Activated B cell treated with CpG ODN at 0.5 μM for 24 hours (primary cell): ENCODE measurements at regions not wholly inside any gene's neighbourhood (a gene's known extent, or its start where the extent isn't known, plus 50 kb on each side); places are given as distances from the start of the nearest gene placed in this dataset.

Experiments
- ATAC-seq: fragments of 200-7000 bp; cut with Tn5 transposase; one replicate; pipeline ENCODE4 v1.10.0; 2021; ENCODE audit warnings: low read depth, mild to moderate bottlenecking, moderate library complexity
- CTCF ChIA-PET: fragments of 350-600 bp; sonication (Branson Sonifier 250); formaldehyde crosslinking; loops from one replicate; lab custom pipeline; 2021; ENCODE audit warnings: antibody characterized with exemption; lab: Charles Lee
- POLR2A ChIA-PET: fragments of 350-600 bp; sonication (Branson Sonifier 250); formaldehyde crosslinking; loops from one replicate; lab custom pipeline; 2021; ENCODE audit warnings: antibody characterized with exemption; lab: Charles Lee
- DNase-seq: peaks from one replicate; pipeline ENCODE4 v3.0.0; 2022
- H3K27ac Mint-ChIP-seq: one replicate; pipeline ENCODE4 v1.8.0; 2020; ENCODE audit warnings: mixed read lengths
- H3K27me3 Mint-ChIP-seq: one replicate; pipeline ENCODE4 v1.8.0; 2021; ENCODE audit warnings: mixed read lengths
- H3K36me3 Mint-ChIP-seq: one replicate; pipeline ENCODE4 v1.8.0; 2021; ENCODE audit warnings: low read depth, mixed read lengths
- H3K4me1 Mint-ChIP-seq: one replicate; pipeline ENCODE4 v1.8.0; 2021; ENCODE audit warnings: mixed read lengths
- H3K4me3 Mint-ChIP-seq: one replicate; pipeline ENCODE4 v1.8.0; 2020; ENCODE audit warnings: mild to moderate bottlenecking, mixed read lengths
- H3K9me3 Mint-ChIP-seq: one replicate; pipeline ENCODE4 v1.8.0; 2020; ENCODE audit warnings: mixed read lengths
- intact Hi-C: fragments of 100-400 bp; cut with micrococcal nuclease; formaldehyde crosslinking; loops from one replicate; pipeline ENCODE4 v1.15.1; 2024
- TF ChIP-seq, protein P1 (sequence below): fragments of 200-600 bp; IDR thresholded peaks from one replicate; pipeline ENCODE4 v1.8.0; 2022; ENCODE audit warnings: antibody characterized with exemption, mild to moderate bottlenecking

DNA sequence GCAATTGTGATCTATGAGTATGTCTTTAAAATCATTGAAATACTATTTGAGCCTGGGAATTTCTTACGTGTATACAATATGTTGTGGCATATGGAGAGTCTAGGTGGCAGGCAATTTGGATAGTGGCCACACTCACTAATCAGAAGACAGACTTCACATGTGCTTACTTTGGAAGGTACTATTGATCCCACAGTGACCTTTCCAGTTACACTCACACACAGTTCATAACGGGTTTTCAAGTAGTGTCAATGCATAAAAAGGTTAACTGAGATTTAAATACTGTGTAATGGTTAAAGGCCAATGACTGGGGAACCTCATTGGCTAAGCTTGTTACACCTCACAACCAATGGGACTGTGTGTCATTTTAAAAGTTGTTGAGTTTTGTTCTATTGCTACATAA, 783.2 kb downstream of the RPA4 start:
- Mint-ChIP-seq H3K27ac (no peak overlapping the region), H3K27me3 (no peaks in the 10 kb centered on the region), H3K9me3 (no peaks in the 10 kb centered on the region), H3K4me1 (no peaks in the 10 kb centered on the region), H3K4me3 (no peak overlapping the region), H3K36me3 (no peaks in the 10 kb centered on the region)
- TF ChIP-seq, protein P1, sequence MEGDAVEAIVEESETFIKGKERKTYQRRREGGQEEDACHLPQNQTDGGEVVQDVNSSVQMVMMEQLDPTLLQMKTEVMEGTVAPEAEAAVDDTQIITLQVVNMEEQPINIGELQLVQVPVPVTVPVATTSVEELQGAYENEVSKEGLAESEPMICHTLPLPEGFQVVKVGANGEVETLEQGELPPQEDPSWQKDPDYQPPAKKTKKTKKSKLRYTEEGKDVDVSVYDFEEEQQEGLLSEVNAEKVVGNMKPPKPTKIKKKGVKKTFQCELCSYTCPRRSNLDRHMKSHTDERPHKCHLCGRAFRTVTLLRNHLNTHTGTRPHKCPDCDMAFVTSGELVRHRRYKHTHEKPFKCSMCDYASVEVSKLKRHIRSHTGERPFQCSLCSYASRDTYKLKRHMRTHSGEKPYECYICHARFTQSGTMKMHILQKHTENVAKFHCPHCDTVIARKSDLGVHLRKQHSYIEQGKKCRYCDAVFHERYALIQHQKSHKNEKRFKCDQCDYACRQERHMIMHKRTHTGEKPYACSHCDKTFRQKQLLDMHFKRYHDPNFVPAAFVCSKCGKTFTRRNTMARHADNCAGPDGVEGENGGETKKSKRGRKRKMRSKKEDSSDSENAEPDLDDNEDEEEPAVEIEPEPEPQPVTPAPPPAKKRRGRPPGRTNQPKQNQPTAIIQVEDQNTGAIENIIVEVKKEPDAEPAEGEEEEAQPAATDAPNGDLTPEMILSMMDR: no peak
- POLR2A ChIA-PET: no interaction called here
- CTCF ChIA-PET: no interaction called here
- ATAC-seq (no peak), DNase-seq (no peak)
- intact Hi-C loops: no loop called here

DNA sequence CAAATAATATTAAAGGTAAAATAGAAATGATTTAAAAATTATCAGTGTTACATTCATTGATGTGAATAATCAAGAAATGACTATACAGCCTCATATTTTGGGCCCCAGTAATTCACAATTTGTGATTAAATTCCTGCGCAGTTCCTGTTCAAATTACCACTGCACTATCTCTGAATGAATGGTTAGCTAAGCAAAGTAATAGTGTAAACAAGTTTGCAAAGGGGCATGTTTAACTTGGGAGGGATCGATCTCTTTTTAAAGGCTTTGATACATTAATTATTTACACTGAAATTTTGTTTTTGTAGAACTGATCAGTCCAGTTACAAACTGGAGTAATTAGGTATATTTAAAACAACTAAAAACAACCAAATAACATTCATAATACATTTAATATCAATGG, 784.4 kb downstream of the RPA4 start:
- Mint-ChIP-seq H3K9me3 (no peaks in the 10 kb centered on the region), H3K4me3 (no peak overlapping the region), H3K4me1 (no peaks in the 10 kb centered on the region), H3K36me3 (no peaks in the 10 kb centered on the region), H3K27ac (no peak overlapping the region), H3K27me3 (no peaks in the 10 kb centered on the region)
- CTCF ChIA-PET: no interaction called here
- TF ChIP-seq, protein P1: no peak
- ATAC-seq (no peak), DNase-seq (no peak)
- POLR2A ChIA-PET: no interaction called here
- intact Hi-C loops: no loop called here

DNA sequence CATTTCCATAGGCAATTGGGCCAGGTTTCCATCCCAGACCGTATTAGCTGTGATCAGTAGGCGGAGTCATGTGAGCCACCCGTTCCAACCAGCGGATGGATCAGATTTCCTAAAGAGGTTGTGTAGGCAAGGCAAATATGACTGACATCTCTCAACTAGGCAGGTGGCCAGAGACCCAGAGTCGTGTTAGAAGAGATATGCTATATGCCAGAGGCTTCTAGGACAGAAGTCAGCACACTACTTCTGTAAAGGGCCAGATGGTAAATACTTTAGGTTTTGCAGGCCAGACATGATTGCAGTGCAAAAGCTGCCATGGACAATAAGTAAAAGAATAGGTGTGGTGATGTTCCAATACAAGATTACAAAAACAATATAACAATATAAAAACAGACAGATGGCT, 788.4 kb downstream of the RPA4 start:
- DNase-seq: no peak
- TF ChIP-seq, protein P1: no peak
- no peaks in the 10 kb centered on the region for H3K27me3 Mint-ChIP-seq
- H3K4me1 Mint-ChIP-seq: no peaks in the 10 kb centered on the region
- no peak for ATAC-seq
- no peaks in the 10 kb centered on the region for H3K9me3 Mint-ChIP-seq
- intact Hi-C loops: no loop called here
- ChIA-PET POLR2A (no interaction called here), CTCF (no interaction called here)
- H3K27ac Mint-ChIP-seq: no peak overlapping the region
- H3K36me3 Mint-ChIP-seq: no peaks in the 10 kb centered on the region
- no peak overlapping the region for H3K4me3 Mint-ChIP-seq

DNA sequence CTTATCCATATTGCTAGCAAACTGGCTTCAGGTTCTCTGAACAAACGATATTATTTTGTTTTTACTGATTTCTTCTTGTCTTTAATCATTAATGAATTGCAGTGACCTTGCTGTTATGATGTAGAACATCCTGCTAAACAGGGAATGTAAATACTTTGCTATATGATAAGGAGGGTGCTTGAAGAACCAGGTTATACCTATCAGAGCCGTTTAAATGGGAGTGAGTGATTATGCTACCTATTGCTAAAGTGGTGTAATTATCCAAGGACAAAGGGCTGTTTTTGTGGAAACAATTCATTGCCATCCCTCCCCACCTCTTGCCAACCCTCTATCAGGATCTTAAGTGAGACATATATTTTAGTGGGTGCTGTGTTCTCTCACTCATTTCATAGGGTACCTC, 788.9 kb downstream of the RPA4 start:
- intact Hi-C loops: no loop called here
- no peaks in the 10 kb centered on the region for H3K4me1 Mint-ChIP-seq
- no peak overlapping the region for H3K27ac Mint-ChIP-seq
- ATAC-seq (no peak), DNase-seq (no peak)
- H3K27me3 Mint-ChIP-seq: no peaks in the 10 kb centered on the region
- no peak overlapping the region for H3K4me3 Mint-ChIP-seq
- ChIA-PET CTCF (no interaction called here), POLR2A (no interaction called here)
- TF ChIP-seq, protein P1: no peak
- H3K36me3 Mint-ChIP-seq: no peaks in the 10 kb centered on the region
- no peaks in the 10 kb centered on the region for H3K9me3 Mint-ChIP-seq

DNA sequence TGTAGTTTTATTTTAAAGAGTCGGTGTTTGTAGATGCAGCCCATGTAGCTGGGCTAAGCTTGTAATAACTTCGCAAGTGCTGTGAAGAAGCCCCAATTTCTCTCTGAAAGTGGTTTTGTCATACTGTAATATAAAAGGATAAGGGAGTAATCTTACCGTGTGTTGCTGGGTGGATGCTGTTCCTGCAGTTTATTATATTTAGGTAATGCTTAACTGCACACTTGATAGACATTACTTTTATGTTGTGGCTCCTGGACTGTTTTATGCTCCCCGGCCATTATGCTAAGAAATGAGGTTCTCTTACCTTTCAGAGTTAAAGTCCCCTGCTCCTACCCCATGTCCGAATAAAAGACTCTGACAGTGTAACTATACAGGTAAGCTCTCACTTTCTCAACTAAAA, 789.4 kb downstream of the RPA4 start:
- no peak for ATAC-seq
- CTCF ChIA-PET: no interaction called here

More for the DNA sequence above, 789.4 kb downstream of the RPA4 start:
- Mint-ChIP-seq H3K9me3 (no peaks in the 10 kb centered on the region), H3K4me1 (no peaks in the 10 kb centered on the region), H3K36me3 (no peaks in the 10 kb centered on the region), H3K27me3 (no peaks in the 10 kb centered on the region), H3K4me3 (no peak overlapping the region), H3K27ac (no peak overlapping the region)
- POLR2A ChIA-PET: no interaction called here
- DNase-seq: no peak
- intact Hi-C loops: no loop called here
- TF ChIP-seq, protein P1: no peak
